HepG2 (cell line): ENCODE measurements at regions not wholly inside any gene's neighbourhood (a gene's known extent, or its start where the extent isn't known, plus 50 kb on each side); places are given as distances from the start of the nearest gene placed in this dataset.

Experiments
- POLR2A ChIP-seq, 2 experiments: IDR thresholded peaks; 2 replicates each; pipeline ENCODE4 v1.6.1; 2011; ENCODE audit warnings: low read depth in 2 of 2, low read length in 2 of 2, mild to moderate bottlenecking in 1 of 2, moderate library complexity in 1 of 2; ENCODE audit not compliant: insufficient read depth in 1 of 2
- ZNF674 ChIP-seq: sonication (generic); formaldehyde crosslinking; IDR thresholded peaks from 2 replicates; pipeline ENCODE4 v1.5.0; 2020; ENCODE audit warnings: low read depth, mild to moderate bottlenecking, missing genetic modification reagents
- TF ChIP-seq, protein P1 (sequence below): sonication (generic); formaldehyde crosslinking; IDR thresholded peaks from 2 replicates; pipeline ENCODE4 v1.4.0; 2020; ENCODE audit warnings: missing genetic modification reagents, borderline replicate concordance
- TF ChIP-seq, protein P2 (sequence below): sonication (generic); formaldehyde crosslinking; IDR thresholded peaks from 2 replicates; pipeline ENCODE4 v1.5.0; 2020; ENCODE audit warnings: mild to moderate bottlenecking, missing genetic modification reagents, moderate library complexity

DNA sequence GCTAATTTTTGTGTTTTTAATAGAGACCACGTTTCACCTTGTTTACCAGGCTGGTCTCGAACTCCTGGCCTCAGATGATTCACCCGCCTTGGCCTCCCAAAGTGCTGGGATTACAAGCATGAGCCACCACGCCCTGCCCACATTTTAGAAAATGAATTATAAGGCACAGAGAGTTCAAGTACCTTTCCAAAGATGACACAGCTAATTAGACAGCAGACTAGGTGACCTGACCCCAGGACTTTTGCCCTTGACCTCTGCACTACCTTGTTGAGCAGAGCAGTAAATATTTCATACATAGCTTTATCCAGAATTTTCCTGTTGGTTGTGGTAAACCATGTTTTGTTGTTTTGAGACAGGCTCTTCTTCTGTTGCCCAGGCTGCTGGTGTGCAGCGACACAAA, 131.3 kb upstream of the KCTD7 start:
- TF ChIP-seq, protein P1, sequence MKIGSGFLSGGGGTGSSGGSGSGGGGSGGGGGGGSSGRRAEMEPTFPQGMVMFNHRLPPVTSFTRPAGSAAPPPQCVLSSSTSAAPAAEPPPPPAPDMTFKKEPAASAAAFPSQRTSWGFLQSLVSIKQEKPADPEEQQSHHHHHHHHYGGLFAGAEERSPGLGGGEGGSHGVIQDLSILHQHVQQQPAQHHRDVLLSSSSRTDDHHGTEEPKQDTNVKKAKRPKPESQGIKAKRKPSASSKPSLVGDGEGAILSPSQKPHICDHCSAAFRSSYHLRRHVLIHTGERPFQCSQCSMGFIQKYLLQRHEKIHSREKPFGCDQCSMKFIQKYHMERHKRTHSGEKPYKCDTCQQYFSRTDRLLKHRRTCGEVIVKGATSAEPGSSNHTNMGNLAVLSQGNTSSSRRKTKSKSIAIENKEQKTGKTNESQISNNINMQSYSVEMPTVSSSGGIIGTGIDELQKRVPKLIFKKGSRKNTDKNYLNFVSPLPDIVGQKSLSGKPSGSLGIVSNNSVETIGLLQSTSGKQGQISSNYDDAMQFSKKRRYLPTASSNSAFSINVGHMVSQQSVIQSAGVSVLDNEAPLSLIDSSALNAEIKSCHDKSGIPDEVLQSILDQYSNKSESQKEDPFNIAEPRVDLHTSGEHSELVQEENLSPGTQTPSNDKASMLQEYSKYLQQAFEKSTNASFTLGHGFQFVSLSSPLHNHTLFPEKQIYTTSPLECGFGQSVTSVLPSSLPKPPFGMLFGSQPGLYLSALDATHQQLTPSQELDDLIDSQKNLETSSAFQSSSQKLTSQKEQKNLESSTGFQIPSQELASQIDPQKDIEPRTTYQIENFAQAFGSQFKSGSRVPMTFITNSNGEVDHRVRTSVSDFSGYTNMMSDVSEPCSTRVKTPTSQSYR = no peak
- TF ChIP-seq ZNF674 (CRISPR knock-in tag) = no peak
- TF ChIP-seq POLR2A (IDR thresholded peaks at IDR 0.05; ENCODE audit: insufficient read depth in 1 of 2, low read depth in 2 of 2, low read length in 2 of 2) = no peak
- TF ChIP-seq, protein P2, sequence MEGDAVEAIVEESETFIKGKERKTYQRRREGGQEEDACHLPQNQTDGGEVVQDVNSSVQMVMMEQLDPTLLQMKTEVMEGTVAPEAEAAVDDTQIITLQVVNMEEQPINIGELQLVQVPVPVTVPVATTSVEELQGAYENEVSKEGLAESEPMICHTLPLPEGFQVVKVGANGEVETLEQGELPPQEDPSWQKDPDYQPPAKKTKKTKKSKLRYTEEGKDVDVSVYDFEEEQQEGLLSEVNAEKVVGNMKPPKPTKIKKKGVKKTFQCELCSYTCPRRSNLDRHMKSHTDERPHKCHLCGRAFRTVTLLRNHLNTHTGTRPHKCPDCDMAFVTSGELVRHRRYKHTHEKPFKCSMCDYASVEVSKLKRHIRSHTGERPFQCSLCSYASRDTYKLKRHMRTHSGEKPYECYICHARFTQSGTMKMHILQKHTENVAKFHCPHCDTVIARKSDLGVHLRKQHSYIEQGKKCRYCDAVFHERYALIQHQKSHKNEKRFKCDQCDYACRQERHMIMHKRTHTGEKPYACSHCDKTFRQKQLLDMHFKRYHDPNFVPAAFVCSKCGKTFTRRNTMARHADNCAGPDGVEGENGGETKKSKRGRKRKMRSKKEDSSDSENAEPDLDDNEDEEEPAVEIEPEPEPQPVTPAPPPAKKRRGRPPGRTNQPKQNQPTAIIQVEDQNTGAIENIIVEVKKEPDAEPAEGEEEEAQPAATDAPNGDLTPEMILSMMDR (CRISPR knock-in tag) = no peak
